Smooth muscle cell (in vitro differentiated cells): ENCODE measurements at regions not wholly inside any gene's neighbourhood (a gene's known extent, or its start where the extent isn't known, plus 50 kb on each side); places are given as distances from the start of the nearest gene placed in this dataset.

Experiments
- DNase-seq: peaks from one replicate; lab custom pipeline; 2025; ENCODE audit not compliant: unreplicated experiment; lab: John Stamatoyannopoulos, UW
- H2AFZ ChIP-seq: fragments of 200-600 bp; sonication (generic); 2 replicates; pipeline ENCODE4 v1.6.0; 2016; ENCODE audit warnings: antibody characterized with exemption, low read depth, mild to moderate bottlenecking
- H3F3A ChIP-seq: fragments of 200-600 bp; sonication (generic); 2 replicates; pipeline ENCODE4 v1.6.0; 2017; ENCODE audit warnings: antibody characterized with exemption, low read depth
- H3K27ac ChIP-seq: fragments of 200-600 bp; sonication (generic); 2 replicates; pipeline ENCODE4 v1.5.1; 2016; ENCODE audit warnings: low read depth, mild to moderate bottlenecking
- H3K27me3 ChIP-seq: fragments of 200-600 bp; sonication (generic); 2 replicates; pipeline ENCODE4 v1.6.1; 2016; ENCODE audit warnings: low read depth, mild to moderate bottlenecking
- H3K36me3 ChIP-seq: fragments of 200-600 bp; sonication (generic); 2 replicates; pipeline ENCODE4 v1.5.1; 2016; ENCODE audit warnings: low read depth
- H3K4me1 ChIP-seq: fragments of 200-600 bp; sonication (generic); 2 replicates; pipeline ENCODE4 v1.5.1; 2016; ENCODE audit warnings: low read depth
- H3K4me2 ChIP-seq: fragments of 200-600 bp; sonication (generic); 2 replicates; pipeline ENCODE4 v1.6.0; 2016; ENCODE audit warnings: mild to moderate bottlenecking
- H3K4me3 ChIP-seq: fragments of 200-600 bp; sonication (generic); 2 replicates; pipeline ENCODE4 v1.5.1; 2016; ENCODE audit warnings: mild to moderate bottlenecking
- H3K79me2 ChIP-seq: fragments of 200-600 bp; sonication (generic); 2 replicates; pipeline ENCODE4 v1.6.0; 2016; ENCODE audit warnings: low read depth, mild to moderate bottlenecking
- H3K9ac ChIP-seq: fragments of 200-600 bp; sonication (generic); 2 replicates; pipeline ENCODE4 v1.6.0; 2016; ENCODE audit warnings: low read depth
- H3K9me3 ChIP-seq: fragments of 200-600 bp; sonication (generic); replicated peaks from 2 replicates; pipeline ENCODE4 v1.5.1; 2016; ENCODE audit warnings: low read depth
- H4K20me1 ChIP-seq: fragments of 200-600 bp; sonication (generic); 2 replicates; pipeline ENCODE4 v1.6.0; 2016; ENCODE audit warnings: low read depth
- WGBS: methylation state at CpG from one replicate; pipeline ENCODE4 v1.1.7; 2016; ENCODE audit warnings: low lambda C conversion rate; 5-methylcytosine and 5-hydroxymethylcytosine counted together
- TF ChIP-seq, protein P1 (sequence below): fragments of 200-600 bp; sonication (generic); IDR thresholded peaks from 2 replicates; pipeline ENCODE4 v1.5.1; 2017; ENCODE audit warnings: borderline replicate concordance, mild to moderate bottlenecking, antibody characterized with exemption; ENCODE audit not compliant: insufficient read depth, poor library complexity, severe bottlenecking

GRCh38 chr2:104656571-104657163 is 197.2 kb upstream of the POU3F3 start:
- Histone ChIP-seq H3K4me3 (no peak overlapping the region), H4K20me1 (no peaks in the 10 kb centered on the region), H3K79me2 (no peaks in the 10 kb centered on the region), H3K27me3 (peaks cover 36% of the 10 kb centered on the region), H3K9me3 (no peaks in the 10 kb centered on the region), H3K27ac (no peak overlapping the region), H3K36me3 (no peaks in the 10 kb centered on the region), H3F3A (no peaks in the 10 kb centered on the region), H3K4me1 (peaks cover 17% of the 10 kb centered on the region), H3K4me2 (no peak overlapping the region), H2AFZ (no peak overlapping the region), H3K9ac (no peak overlapping the region)
- TF ChIP-seq, protein P1, sequence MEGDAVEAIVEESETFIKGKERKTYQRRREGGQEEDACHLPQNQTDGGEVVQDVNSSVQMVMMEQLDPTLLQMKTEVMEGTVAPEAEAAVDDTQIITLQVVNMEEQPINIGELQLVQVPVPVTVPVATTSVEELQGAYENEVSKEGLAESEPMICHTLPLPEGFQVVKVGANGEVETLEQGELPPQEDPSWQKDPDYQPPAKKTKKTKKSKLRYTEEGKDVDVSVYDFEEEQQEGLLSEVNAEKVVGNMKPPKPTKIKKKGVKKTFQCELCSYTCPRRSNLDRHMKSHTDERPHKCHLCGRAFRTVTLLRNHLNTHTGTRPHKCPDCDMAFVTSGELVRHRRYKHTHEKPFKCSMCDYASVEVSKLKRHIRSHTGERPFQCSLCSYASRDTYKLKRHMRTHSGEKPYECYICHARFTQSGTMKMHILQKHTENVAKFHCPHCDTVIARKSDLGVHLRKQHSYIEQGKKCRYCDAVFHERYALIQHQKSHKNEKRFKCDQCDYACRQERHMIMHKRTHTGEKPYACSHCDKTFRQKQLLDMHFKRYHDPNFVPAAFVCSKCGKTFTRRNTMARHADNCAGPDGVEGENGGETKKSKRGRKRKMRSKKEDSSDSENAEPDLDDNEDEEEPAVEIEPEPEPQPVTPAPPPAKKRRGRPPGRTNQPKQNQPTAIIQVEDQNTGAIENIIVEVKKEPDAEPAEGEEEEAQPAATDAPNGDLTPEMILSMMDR: no peak
- DNase-seq: no peak
- 51% methylated on average over 20 of the region's 20 CpGs for WGBS

GRCh38 chr2:104658144-104658835 is 195.6 kb upstream of the POU3F3 start:
- no peak overlapping the region for H3K4me3 ChIP-seq
- no peaks in the 10 kb centered on the region for H3K9me3 ChIP-seq
- H3K27ac ChIP-seq: no peak overlapping the region
- H3K4me2 ChIP-seq: peak overlapping the region; percentile 87
- DNase-seq: no peak
- no peak overlapping the region for H3K9ac ChIP-seq
- no peaks in the 10 kb centered on the region for H4K20me1 ChIP-seq
- peaks cover 17% of the 10 kb centered on the region for H3K4me1 ChIP-seq
- TF ChIP-seq, protein P1: no peak
- H3K36me3 ChIP-seq: no peaks in the 10 kb centered on the region
- peaks cover 48% of the 10 kb centered on the region for H3K27me3 ChIP-seq
- peak overlapping the region; percentile 71 for H2AFZ ChIP-seq
- H3K79me2 ChIP-seq: no peaks in the 10 kb centered on the region
- 44% methylated on average over 19 of the region's 19 CpGs for WGBS
- no peaks in the 10 kb centered on the region for H3F3A ChIP-seq

- Histone ChIP-seq H3K9ac (peak overlapping the region; percentile 26), H3K27ac (no peak overlapping the region), H3F3A (no peaks in the 10 kb centered on the region), H2AFZ (peak overlapping the region; percentile 85), H3K79me2 (no peaks in the 10 kb centered on the region), H3K9me3 (no peaks in the 10 kb centered on the region), H4K20me1 (no peaks in the 10 kb centered on the region), H3K4me3 (peak overlapping the region; percentile 57), H3K4me1 (peaks cover 17% of the 10 kb centered on the region), H3K4me2 (peak overlapping the region; percentile 87), H3K36me3 (no peaks in the 10 kb centered on the region), H3K27me3 (peaks cover 48% of the 10 kb centered on the region)
- WGBS: 9% methylated on average over 48 of the region's 53 CpGs
- TF ChIP-seq, protein P1: no peak
- DNase-seq: no peak
These were observed 194.9 kb upstream of the POU3F3 start for GRCh38 chr2:104658904-104659591.
